Kidney (tissue), 13 donors: ENCODE measurements at regions not wholly inside any gene's neighbourhood (a gene's known extent, or its start where the extent isn't known, plus 50 kb on each side); places are given as distances from the start of the nearest gene placed in this dataset.

Source experiments
- DNase-seq, 5 donors: peaks; one replicate each; pipeline ENCODE4 v3.0.0-alpha.2; 2013 to 2020
- FAIRE-seq: peaks from 2 replicates; lab custom pipeline; 2012; peaks lifted over from hg19 to GRCh38; lab: Jason Lieb, UNC
- H3K27ac ChIP-seq, 2 donors: one replicate each; pipeline ENCODE4 v1.7.0; 2013; ENCODE audit warnings: low read depth in 2 of 2, low read length in 2 of 2, inconsistent platforms in 1 of 2
- H3K27me3 ChIP-seq: one replicate; pipeline ENCODE4 v1.7.1; 2013; ENCODE audit warnings: low read length, inconsistent platforms; ENCODE audit not compliant: control insufficient read depth, insufficient read depth
- H3K36me3 ChIP-seq, 3 donors: one replicate each; pipeline versions ENCODE4 v1.7.0 to v1.7.1; 2013; ENCODE audit warnings: low read length in 3 of 3, control low read depth in 1 of 3, inconsistent platforms in 1 of 3; ENCODE audit not compliant: insufficient read depth in 3 of 3, control insufficient read depth in 2 of 3
- H3K4me1 ChIP-seq, 3 donors: one replicate each; pipeline versions ENCODE4 v1.7.0 to v1.7.1; 2013; ENCODE audit warnings: low read length in 3 of 3, inconsistent platforms in 1 of 3, low read depth in 1 of 3; ENCODE audit not compliant: control insufficient read depth in 2 of 3, insufficient read depth in 2 of 3
- H3K4me3 ChIP-seq, 3 donors: one replicate each; pipeline versions ENCODE4 v1.7.0 to v1.8.1; 2013; ENCODE audit warnings: low read length in 3 of 3, control low read depth in 1 of 3, inconsistent platforms in 1 of 3
- H3K9ac ChIP-seq, 3 donors: one replicate each; pipeline versions ENCODE4 v1.7.0 to v1.7.1; 2013; ENCODE audit warnings: low read length in 3 of 3, control low read depth in 1 of 3, inconsistent platforms in 1 of 3
- H3K9me3 ChIP-seq, 3 donors: one replicate each; pipeline versions ENCODE4 v1.7.0 to v1.7.1; 2013; ENCODE audit warnings: low read length in 3 of 3, control low read depth in 1 of 3, inconsistent platforms in 1 of 3; ENCODE audit not compliant: control insufficient read depth in 2 of 3, insufficient read depth in 1 of 3
- intact Hi-C: fragments of 100-400 bp; cut with DNase I; formaldehyde crosslinking; loops from one replicate; pipeline ENCODE4 v1.11.1; 2022
- TF ChIP-seq, protein P1 (sequence below): IDR thresholded peaks from 3 replicates; pipeline ENCODE4 v1.5.1; 2012; ENCODE audit warnings: mild to moderate bottlenecking, moderate library complexity, borderline replicate concordance; ENCODE audit not compliant: insufficient read depth; ENCODE audit errors: extremely low read depth
- donor health status: control.
- donor health status: control.
- donor health status: control.
- donor health status: control.
- donor health status: control.
- donor health status: DM: yes; HTN: yes; CAD: no.
- donor health status: Normal renal cell carcinoma (clear cell type).

DNA sequence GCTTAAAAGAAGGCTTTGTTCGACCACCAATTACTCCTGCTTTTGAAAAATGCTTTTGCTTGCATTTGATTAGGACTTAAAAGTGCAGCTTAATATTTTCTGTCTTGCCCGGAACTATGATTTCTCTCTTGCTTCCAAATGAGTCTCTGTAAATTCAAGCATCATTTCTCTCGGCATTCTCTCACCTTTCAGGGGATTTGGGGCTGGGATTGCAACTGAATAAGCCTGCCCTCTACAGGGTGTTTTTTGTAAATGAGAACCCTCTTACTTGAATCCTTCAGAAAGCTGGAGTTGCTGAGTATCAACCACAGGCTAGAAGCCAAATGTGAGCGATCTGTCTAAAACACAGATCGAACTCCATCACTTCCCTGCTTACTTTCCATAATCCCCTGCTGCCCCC lies 234.6 kb downstream of the TMEM114 start:
- FAIRE-seq (no peak), DNase-seq (peak in 2 of 5 donors; percentile 30 to 38)
- Histone ChIP-seq H3K4me1 (no peaks in the 10 kb centered on the region), H3K4me3 (no peak overlapping the region), H3K27ac (no peak overlapping the region), H3K9me3 (no peaks in the 10 kb centered on the region), H3K36me3 (no peaks in the 10 kb centered on the region), H3K27me3 (no peaks in the 10 kb centered on the region), H3K9ac (no peak overlapping the region)
- intact Hi-C loops, result no loop called here
- TF ChIP-seq, protein P1, sequence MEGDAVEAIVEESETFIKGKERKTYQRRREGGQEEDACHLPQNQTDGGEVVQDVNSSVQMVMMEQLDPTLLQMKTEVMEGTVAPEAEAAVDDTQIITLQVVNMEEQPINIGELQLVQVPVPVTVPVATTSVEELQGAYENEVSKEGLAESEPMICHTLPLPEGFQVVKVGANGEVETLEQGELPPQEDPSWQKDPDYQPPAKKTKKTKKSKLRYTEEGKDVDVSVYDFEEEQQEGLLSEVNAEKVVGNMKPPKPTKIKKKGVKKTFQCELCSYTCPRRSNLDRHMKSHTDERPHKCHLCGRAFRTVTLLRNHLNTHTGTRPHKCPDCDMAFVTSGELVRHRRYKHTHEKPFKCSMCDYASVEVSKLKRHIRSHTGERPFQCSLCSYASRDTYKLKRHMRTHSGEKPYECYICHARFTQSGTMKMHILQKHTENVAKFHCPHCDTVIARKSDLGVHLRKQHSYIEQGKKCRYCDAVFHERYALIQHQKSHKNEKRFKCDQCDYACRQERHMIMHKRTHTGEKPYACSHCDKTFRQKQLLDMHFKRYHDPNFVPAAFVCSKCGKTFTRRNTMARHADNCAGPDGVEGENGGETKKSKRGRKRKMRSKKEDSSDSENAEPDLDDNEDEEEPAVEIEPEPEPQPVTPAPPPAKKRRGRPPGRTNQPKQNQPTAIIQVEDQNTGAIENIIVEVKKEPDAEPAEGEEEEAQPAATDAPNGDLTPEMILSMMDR, result no peak

DNA sequence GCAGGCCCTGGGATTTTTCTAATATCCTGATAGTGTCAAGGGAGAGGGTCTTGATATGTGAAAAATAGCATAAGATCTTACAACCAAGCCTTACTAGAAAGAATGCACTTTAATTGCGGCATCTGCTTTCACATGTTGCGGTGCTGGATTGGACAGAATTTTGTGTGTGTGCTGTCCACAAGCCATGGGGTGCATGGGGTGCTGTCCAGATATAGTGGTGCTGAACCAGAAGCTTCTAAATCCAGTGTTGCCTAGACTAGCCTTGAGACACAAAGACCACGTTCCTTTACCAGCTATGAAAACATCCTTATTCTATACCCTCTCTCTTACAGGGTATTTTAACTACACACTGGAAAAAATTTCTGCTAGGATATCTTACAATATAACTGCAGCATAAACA lies 244.0 kb downstream of the TMEM114 start:
- no peaks in the 10 kb centered on the region for H3K9me3 ChIP-seq
- H3K4me3 ChIP-seq, result no peak overlapping the region
- no peaks in the 10 kb centered on the region for H3K36me3 ChIP-seq
- intact Hi-C loops, result no loop called here
- H3K9ac ChIP-seq, result no peak overlapping the region
- FAIRE-seq (no peak), DNase-seq (peak in 4 of 5 donors; percentile 59 to 88 (median 82))
- H3K4me1 ChIP-seq, result no peaks in the 10 kb centered on the region
- TF ChIP-seq, protein P1, result no peak
- H3K27me3 ChIP-seq, result no peaks in the 10 kb centered on the region
- no peak overlapping the region for H3K27ac ChIP-seq

DNA sequence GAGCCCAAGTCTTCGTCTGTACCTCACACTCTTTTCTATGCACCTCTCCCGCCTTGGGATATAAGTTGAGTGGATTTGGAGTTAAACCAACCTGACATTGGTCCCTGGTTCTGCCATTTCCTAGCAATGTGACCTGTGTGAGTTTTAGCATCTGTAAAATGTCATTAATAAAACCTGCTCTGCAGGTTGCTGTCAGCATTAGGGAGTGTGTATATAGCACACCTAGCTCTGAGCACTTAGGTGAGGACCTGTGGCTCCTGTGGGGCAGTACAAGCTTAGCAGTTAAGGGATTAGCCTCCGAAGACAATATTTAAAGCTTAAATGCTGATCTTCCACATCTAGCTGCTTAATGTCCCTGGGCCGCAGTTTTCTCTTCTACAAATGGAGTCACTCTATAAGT lies 248.0 kb downstream of the TMEM114 start:
- Histone ChIP-seq H3K4me3 (no peak overlapping the region), H3K36me3 (no peaks in the 10 kb centered on the region), H3K4me1 (no peaks in the 10 kb centered on the region), H3K9ac (no peak overlapping the region), H3K9me3 (no peaks in the 10 kb centered on the region), H3K27me3 (no peaks in the 10 kb centered on the region), H3K27ac (no peak overlapping the region)
- DNase-seq (no peak), FAIRE-seq (no peak)
- TF ChIP-seq, protein P1, result no peak
- intact Hi-C loops, result no loop called here

DNA sequence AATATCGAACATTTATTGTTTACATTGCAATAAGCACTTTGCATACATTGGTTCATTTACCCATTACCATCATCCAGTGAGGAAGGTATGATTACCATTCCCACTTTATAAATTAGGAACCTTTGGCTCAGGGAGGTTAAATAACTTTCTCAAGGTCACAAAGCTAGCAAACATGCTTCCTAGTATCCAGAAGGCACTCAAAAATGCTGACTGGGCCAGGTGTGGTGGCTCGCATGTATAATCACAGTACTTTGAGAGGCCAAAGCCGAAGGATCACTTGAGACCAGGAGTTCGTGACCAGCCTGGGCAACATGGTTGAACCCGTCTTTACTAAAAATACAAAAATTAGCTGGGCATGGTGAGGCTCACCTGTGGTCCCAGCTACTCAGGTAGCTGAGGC lies 259.6 kb downstream of the TMEM114 start:
- intact Hi-C loops, result no loop called here
- no peaks in the 10 kb centered on the region for H3K9me3 ChIP-seq

More for the DNA sequence above, 259.6 kb downstream of the TMEM114 start:
- TF ChIP-seq, protein P1, result no peak
- Histone ChIP-seq H3K36me3 (no peaks in the 10 kb centered on the region), H3K4me3 (no peak overlapping the region), H3K27ac (no peak overlapping the region), H3K9ac (no peak overlapping the region), H3K27me3 (no peaks in the 10 kb centered on the region), H3K4me1 (no peaks in the 10 kb centered on the region)
- FAIRE-seq (no peak), DNase-seq (no peak)
